ENCODE measurements at regions not wholly inside any gene's neighbourhood (a gene's known extent, or its start where the extent isn't known, plus 50 kb on each side); places are given as distances from the start of the nearest gene placed in this dataset.

GRCh38 chr12:88729196-88729595, 148.9 kb upstream of the KITLG start:
- FAIRE-seq (no peak), DNase-seq (ENCODE audit: low read depth in 1 of 2, low spot score in 1 of 2) (no peak), ATAC-seq (no peak)
- ChIA-PET POLR2A (no interaction called here), CTCF (interaction anchor here (0.6 to 0.9 kb wide), 2 partner anchors 9 to 94 kb away, joined by 3 read pairs; no protein-coding TSS in a partner anchor)
- TF ChIP-seq POLR2AphosphoS2 (conservative IDR thresholded peaks at IDR 0.05; ENCODE audit: low read length): no peak
- TF ChIP-seq CBX2 (IDR thresholded peaks at IDR 0.05; ENCODE audit: borderline replicate concordance, low read depth): no peak
- no peak for TF ChIP-seq E2F6 (IDR thresholded peaks at IDR 0.05; ENCODE audit: borderline replicate concordance, low read depth)
- no peak for TF ChIP-seq MAFK (IDR thresholded peaks at IDR 0.05; ENCODE audit: partially characterized antibody)
- TF ChIP-seq TFCP2L1 (CRISPR knock-in tag; IDR thresholded peaks at IDR 0.05): no peak
- no peak for TF ChIP-seq TP53 (CRISPR knock-in tag; IDR thresholded peaks at IDR 0.05)
- no peak for TF ChIP-seq MYC (IDR thresholded peaks at IDR 0.05; ENCODE audit: borderline replicate concordance, low read length)
- TF ChIP-seq HOXB5 (CRISPR knock-in tag; IDR thresholded peaks at IDR 0.05): no peak
- TF ChIP-seq ZNF302 (CRISPR knock-in tag; IDR thresholded peaks at IDR 0.05): no peak
- TF ChIP-seq PBX3 (IDR thresholded peaks at IDR 0.05): no peak
- TF ChIP-seq NPAS2 (CRISPR knock-in tag; IDR thresholded peaks at IDR 0.05; ENCODE audit: borderline replicate concordance): no peak
- TF ChIP-seq EP300 (IDR thresholded peaks at IDR 0.05): no peak
- TF ChIP-seq EHMT2 (IDR thresholded peaks at IDR 0.05; ENCODE audit: low read depth): no peak
- TF ChIP-seq CBX8 (IDR thresholded peaks at IDR 0.05): no peak
- no peak for TF ChIP-seq JUNB (IDR thresholded peaks at IDR 0.05)
- TF ChIP-seq CTCF (IDR thresholded peaks at IDR 0.05): no peak
- H3K4me2 ChIP-seq: no peak overlapping the region
- H3K27ac ChIP-seq: no peak overlapping the region
- no peaks in the 10 kb centered on the region for H3K4me1 ChIP-seq
- H3K9me3 ChIP-seq: no peaks in the 10 kb centered on the region
- no peak overlapping the region for H3K4me3 ChIP-seq

- ATAC-seq: no peak
Observed at GRCh38 chr12:88726806-88727720, 146.8 kb upstream of the KITLG start.

More at GRCh38 chr12:88726806-88727720, 146.8 kb upstream of the KITLG start:
- POLR2A ChIA-PET: no interaction called here
- DNase-seq (ENCODE audit: low read depth in 1 of 2, low spot score in 1 of 2) (no peak), FAIRE-seq (no peak)
- no peak for TF ChIP-seq SMC3 (IDR thresholded peaks at IDR 0.05)
- TF ChIP-seq ESRRA (IDR thresholded peaks at IDR 0.05; ENCODE audit: borderline replicate concordance, low read length): no peak
- TF ChIP-seq RAD21 (conservative IDR thresholded peaks at IDR 0.05 in 1 of 2, IDR thresholded peaks at IDR 0.05 in 1 of 2): no peak
- TF ChIP-seq MYC (IDR thresholded peaks at IDR 0.05; ENCODE audit: borderline replicate concordance, low read length): no peak
- no peak for TF ChIP-seq HOXB5 (CRISPR knock-in tag; IDR thresholded peaks at IDR 0.05)
- TF ChIP-seq NR3C1 (IDR thresholded peaks at IDR 0.05): no peak
- no peak for TF ChIP-seq USF2 (IDR thresholded peaks at IDR 0.05)
- no peak for TF ChIP-seq CBX8 (IDR thresholded peaks at IDR 0.05)
- Histone ChIP-seq H3K4me1 (0 out of 3 replicates have a peak, but pooled peaks cover 3% of the 10 kb centered on the region), H3K4me2 (no peak overlapping the region), H3K27ac (no peak overlapping the region), H3K4me3 (no peak overlapping the region), H3K9me3 (no peaks in the 10 kb centered on the region)
- 48% methylated on average over 3 of the region's 3 CpGs for WGBS (ENCODE audit: missing lambda C conversion rate)
- CTCF ChIA-PET: no interaction called here
